GM18502 (cell line): ENCODE measurements at regions not wholly inside any gene's neighbourhood (a gene's known extent, or its start where the extent isn't known, plus 50 kb on each side); places are given as distances from the start of the nearest gene placed in this dataset.

Experiments
- ATAC-seq: cut with Tn5 transposase; IDR thresholded peaks from one replicate; pipeline ENCODE4 v1.9.1; 2021; ENCODE audit warnings: mild to moderate bottlenecking; ENCODE audit not compliant: unreplicated experiment, poor library complexity

GRCh38 chr21:14871861-14872260, 192.9 kb downstream of the NRIP1 start:
- no peak for ATAC-seq

GRCh38 chr21:14870853-14871149, 194.0 kb downstream of the NRIP1 start:
- peak; percentile 28 for ATAC-seq

GRCh38 chr21:14869984-14870852, 194.6 kb downstream of the NRIP1 start:
- ATAC-seq = peak; percentile 54

GRCh38 chr21:14866859-14867765, 197.7 kb downstream of the NRIP1 start:
- no peak for ATAC-seq

- ATAC-seq = peak; percentile 86
These were observed 200.4 kb downstream of the NRIP1 start for GRCh38 chr21:14864211-14865021.

GRCh38 chr21:14863745-14864210, 201.0 kb downstream of the NRIP1 start:
- ATAC-seq = no peak

- ATAC-seq = no peak
These were observed 201.7 kb downstream of the NRIP1 start for GRCh38 chr21:14862794-14863720.

- ATAC-seq = no peak
These were observed 206.5 kb downstream of the NRIP1 start for GRCh38 chr21:14858311-14858710.

- no peak for ATAC-seq
These were observed 207.3 kb downstream of the NRIP1 start for GRCh38 chr21:14857529-14857928.

GRCh38 chr21:14850394-14850793, 214.4 kb downstream of the NRIP1 start:
- ATAC-seq = no peak

- ATAC-seq = no peak
These were observed 218.2 kb downstream of the NRIP1 start for GRCh38 chr21:14846621-14847020.

GRCh38 chr21:14844001-14844400, 220.8 kb downstream of the NRIP1 start:
- no peak for ATAC-seq

GRCh38 chr21:14842601-14843000, 222.2 kb downstream of the NRIP1 start:
- ATAC-seq = no peak

GRCh38 chr21:14841511-14842472, 223.0 kb downstream of the NRIP1 start:
- ATAC-seq = no peak

GRCh38 chr21:14838400-14838799, 226.4 kb downstream of the NRIP1 start:
- ATAC-seq = no peak

GRCh38 chr21:14836950-14837349, 227.8 kb downstream of the NRIP1 start:
- no peak for ATAC-seq

- ATAC-seq = no peak
These were observed 231.0 kb downstream of the NRIP1 start for GRCh38 chr21:14833666-14834351.

GRCh38 chr21:14833241-14833640, 231.6 kb downstream of the NRIP1 start:
- no peak for ATAC-seq
